Liver (tissue), 3 donors: ENCODE measurements at regions not wholly inside any gene's neighbourhood (a gene's known extent, or its start where the extent isn't known, plus 50 kb on each side); places are given as distances from the start of the nearest gene placed in this dataset.

Experiments
- GABPA ChIP-seq, 2 donors: IDR thresholded peaks in 1 of 2; conservative IDR thresholded peaks in 1 of 2; 2 replicates each; pipeline ENCODE4 v1.6.1; 2016; ENCODE audit warnings: antibody characterized with exemption in 2 of 2, mild to moderate bottlenecking in 1 of 2, moderate library complexity in 1 of 2
- HNF4A ChIP-seq, 2 donors: conservative IDR thresholded peaks; 2 replicates each; pipeline ENCODE4 v1.6.1; 2016; ENCODE audit warnings: antibody characterized with exemption in 2 of 2, mild to moderate bottlenecking in 2 of 2
- TF ChIP-seq, protein P1 (sequence below): fragments of 150-350 bp; IDR thresholded peaks from 2 replicates; pipeline ENCODE4 v1.5.1; 2017; ENCODE audit warnings: improper control_type of control experiment, low read depth, low read length; ENCODE audit not compliant: missing input control
- TF ChIP-seq, protein P2 (sequence below): IDR thresholded peaks from 2 replicates; pipeline ENCODE4 v1.6.1; 2016; ENCODE audit warnings: antibody characterized with exemption
- TF ChIP-seq, protein P3 (sequence below): IDR thresholded peaks from 2 replicates; pipeline ENCODE4 v1.6.1; 2016; ENCODE audit warnings: antibody characterized with exemption
- TF ChIP-seq, protein P4 (sequence below): IDR thresholded peaks from 2 replicates; pipeline ENCODE4 v1.6.1; 2016; ENCODE audit warnings: antibody characterized with exemption, mild to moderate bottlenecking
- TF ChIP-seq, protein P5 (sequence below): IDR thresholded peaks from 2 replicates; pipeline ENCODE4 v1.6.1; 2016; ENCODE audit warnings: antibody characterized with exemption
- donor health status: healthy.
- donor health status: healthy.

DNA sequence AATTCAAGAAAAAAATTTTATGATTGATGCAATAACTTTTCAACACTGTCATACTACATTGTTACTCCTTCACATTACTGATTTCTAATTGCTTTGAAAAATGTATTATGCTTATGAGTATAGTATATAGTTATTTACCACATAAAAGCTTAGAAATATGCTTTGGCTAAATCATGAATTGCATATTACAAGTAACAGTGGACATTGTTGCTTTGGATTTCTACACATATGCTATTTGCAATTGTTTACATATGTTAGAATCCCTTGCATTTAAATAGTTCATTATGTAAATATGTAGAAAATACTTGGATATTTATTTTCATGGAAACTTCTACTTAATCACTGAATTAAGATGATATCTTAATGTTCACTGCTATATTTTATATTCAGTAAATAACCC lies 577.5 kb downstream of the QKI start:
- TF ChIP-seq GABPA (IDR thresholded peaks at IDR 0.05 in 1 of 2, conservative IDR thresholded peaks at IDR 0.05 in 1 of 2) = no peak
- no peak for TF ChIP-seq HNF4A (conservative IDR thresholded peaks at IDR 0.05)
- TF ChIP-seq, protein P1, sequence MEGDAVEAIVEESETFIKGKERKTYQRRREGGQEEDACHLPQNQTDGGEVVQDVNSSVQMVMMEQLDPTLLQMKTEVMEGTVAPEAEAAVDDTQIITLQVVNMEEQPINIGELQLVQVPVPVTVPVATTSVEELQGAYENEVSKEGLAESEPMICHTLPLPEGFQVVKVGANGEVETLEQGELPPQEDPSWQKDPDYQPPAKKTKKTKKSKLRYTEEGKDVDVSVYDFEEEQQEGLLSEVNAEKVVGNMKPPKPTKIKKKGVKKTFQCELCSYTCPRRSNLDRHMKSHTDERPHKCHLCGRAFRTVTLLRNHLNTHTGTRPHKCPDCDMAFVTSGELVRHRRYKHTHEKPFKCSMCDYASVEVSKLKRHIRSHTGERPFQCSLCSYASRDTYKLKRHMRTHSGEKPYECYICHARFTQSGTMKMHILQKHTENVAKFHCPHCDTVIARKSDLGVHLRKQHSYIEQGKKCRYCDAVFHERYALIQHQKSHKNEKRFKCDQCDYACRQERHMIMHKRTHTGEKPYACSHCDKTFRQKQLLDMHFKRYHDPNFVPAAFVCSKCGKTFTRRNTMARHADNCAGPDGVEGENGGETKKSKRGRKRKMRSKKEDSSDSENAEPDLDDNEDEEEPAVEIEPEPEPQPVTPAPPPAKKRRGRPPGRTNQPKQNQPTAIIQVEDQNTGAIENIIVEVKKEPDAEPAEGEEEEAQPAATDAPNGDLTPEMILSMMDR = no peak
- TF ChIP-seq, protein P2, sequence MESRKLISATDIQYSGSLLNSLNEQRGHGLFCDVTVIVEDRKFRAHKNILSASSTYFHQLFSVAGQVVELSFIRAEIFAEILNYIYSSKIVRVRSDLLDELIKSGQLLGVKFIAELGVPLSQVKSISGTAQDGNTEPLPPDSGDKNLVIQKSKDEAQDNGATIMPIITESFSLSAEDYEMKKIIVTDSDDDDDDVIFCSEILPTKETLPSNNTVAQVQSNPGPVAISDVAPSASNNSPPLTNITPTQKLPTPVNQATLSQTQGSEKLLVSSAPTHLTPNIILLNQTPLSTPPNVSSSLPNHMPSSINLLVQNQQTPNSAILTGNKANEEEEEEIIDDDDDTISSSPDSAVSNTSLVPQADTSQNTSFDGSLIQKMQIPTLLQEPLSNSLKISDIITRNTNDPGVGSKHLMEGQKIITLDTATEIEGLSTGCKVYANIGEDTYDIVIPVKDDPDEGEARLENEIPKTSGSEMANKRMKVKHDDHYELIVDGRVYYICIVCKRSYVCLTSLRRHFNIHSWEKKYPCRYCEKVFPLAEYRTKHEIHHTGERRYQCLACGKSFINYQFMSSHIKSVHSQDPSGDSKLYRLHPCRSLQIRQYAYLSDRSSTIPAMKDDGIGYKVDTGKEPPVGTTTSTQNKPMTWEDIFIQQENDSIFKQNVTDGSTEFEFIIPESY = no peak
- TF ChIP-seq, protein P3, sequence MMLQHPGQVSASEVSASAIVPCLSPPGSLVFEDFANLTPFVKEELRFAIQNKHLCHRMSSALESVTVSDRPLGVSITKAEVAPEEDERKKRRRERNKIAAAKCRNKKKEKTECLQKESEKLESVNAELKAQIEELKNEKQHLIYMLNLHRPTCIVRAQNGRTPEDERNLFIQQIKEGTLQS = no peak
- TF ChIP-seq, protein P4, sequence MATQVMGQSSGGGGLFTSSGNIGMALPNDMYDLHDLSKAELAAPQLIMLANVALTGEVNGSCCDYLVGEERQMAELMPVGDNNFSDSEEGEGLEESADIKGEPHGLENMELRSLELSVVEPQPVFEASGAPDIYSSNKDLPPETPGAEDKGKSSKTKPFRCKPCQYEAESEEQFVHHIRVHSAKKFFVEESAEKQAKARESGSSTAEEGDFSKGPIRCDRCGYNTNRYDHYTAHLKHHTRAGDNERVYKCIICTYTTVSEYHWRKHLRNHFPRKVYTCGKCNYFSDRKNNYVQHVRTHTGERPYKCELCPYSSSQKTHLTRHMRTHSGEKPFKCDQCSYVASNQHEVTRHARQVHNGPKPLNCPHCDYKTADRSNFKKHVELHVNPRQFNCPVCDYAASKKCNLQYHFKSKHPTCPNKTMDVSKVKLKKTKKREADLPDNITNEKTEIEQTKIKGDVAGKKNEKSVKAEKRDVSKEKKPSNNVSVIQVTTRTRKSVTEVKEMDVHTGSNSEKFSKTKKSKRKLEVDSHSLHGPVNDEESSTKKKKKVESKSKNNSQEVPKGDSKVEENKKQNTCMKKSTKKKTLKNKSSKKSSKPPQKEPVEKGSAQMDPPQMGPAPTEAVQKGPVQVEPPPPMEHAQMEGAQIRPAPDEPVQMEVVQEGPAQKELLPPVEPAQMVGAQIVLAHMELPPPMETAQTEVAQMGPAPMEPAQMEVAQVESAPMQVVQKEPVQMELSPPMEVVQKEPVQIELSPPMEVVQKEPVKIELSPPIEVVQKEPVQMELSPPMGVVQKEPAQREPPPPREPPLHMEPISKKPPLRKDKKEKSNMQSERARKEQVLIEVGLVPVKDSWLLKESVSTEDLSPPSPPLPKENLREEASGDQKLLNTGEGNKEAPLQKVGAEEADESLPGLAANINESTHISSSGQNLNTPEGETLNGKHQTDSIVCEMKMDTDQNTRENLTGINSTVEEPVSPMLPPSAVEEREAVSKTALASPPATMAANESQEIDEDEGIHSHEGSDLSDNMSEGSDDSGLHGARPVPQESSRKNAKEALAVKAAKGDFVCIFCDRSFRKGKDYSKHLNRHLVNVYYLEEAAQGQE = no peak
- TF ChIP-seq, protein P5, sequence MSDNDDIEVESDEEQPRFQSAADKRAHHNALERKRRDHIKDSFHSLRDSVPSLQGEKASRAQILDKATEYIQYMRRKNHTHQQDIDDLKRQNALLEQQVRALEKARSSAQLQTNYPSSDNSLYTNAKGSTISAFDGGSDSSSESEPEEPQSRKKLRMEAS = no peak
